GM21786 (cell line): ENCODE measurements at regions not wholly inside any gene's neighbourhood (a gene's known extent, or its start where the extent isn't known, plus 50 kb on each side); places are given as distances from the start of the nearest gene placed in this dataset.
"Not testable (repeated sequence)": the region's sequence is repeated elsewhere in the genome, so short reads cannot be mapped to it uniquely, and the experiment has no call there.

Experiments used
- ATAC-seq: cut with Tn5 transposase; IDR thresholded peaks from one replicate; pipeline ENCODE4 v1.9.1; 2021; ENCODE audit not compliant: unreplicated experiment

DNA sequence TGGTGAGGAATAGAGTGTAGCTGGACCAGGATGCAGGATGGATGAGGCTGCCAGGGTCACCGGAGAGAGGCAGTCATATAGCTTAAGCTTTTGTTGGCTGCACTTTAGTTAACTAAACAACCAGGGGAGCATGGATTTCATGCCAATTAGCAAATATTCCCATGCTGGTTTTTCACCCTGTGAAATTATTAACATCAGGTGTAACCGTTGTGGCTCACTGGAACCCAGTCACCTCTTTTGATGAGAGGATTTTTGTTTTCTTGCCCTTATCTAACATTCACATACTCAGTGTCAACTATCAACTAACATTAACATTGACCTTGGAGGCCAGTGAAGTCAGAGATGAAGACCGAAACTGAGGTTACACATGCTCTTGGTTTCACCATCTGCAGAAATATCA lies 97.2 kb upstream of the BASP1 start:
- ATAC-seq, result no peak

DNA sequence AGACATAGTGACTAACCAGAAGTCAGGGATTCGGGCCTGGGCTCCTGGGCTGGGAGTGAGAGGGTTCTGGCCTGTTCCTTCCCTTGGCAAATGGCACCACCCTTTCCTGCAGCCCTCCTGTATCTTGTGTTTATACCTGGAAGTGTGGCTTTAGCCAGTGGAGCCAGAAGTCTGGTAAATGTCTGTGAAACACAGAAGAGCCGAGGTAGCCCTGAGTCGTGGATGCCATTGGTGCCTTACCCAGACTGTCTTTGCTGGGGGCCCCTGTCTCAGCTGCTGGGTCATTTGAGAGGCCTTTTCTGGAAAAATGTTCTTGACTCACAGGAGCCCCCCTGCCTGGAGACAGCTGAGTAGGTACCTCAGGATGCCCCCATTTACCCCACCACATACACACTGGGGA lies 95.7 kb upstream of the BASP1 start:
- no peak for ATAC-seq

GRCh38 chr5:17123010-17123409 lies 94.4 kb upstream of the BASP1 start:
- ATAC-seq, result no peak

- not testable (repeated sequence) for ATAC-seq
These were observed 93.7 kb upstream of the BASP1 start for GRCh38 chr5:17123773-17124172.

GRCh38 chr5:17127743-17128231 lies 89.6 kb upstream of the BASP1 start:
- ATAC-seq, result no peak

DNA sequence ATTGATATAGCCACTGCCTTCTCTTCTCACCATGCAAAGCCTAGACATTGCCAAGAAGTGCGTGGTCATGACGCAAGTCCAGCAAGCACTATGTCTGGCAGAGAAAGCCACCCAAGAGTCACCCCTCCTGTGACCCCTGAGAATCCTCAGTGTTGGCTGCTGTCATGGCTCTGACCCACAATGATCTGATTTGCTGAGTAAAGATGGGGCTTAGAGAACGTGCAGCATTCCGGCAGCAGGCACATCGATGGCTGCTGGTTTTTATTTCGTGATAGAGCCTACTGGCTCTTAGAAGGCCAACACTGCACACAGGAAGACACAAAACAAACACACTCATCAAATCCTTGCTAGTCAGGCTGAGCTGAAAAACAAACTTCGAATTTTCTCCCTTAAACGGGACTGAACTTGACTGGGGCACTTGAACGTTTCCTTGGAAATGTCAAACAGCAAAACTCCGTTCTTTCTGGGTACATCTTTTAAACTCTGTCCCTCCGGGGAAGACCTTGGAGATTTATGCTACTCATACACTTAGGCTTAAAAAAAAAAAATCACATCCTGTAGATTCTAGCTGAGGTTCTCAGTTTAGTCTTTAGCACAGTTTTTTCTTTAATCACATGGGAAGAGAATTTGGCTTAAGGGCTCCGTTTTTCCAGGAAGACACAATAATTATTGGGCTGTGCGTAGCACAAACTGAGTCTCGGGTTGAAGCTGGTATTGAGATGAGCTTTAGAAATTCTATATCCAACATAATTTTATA lies 88.2 kb upstream of the BASP1 start:
- ATAC-seq, result no peak

DNA sequence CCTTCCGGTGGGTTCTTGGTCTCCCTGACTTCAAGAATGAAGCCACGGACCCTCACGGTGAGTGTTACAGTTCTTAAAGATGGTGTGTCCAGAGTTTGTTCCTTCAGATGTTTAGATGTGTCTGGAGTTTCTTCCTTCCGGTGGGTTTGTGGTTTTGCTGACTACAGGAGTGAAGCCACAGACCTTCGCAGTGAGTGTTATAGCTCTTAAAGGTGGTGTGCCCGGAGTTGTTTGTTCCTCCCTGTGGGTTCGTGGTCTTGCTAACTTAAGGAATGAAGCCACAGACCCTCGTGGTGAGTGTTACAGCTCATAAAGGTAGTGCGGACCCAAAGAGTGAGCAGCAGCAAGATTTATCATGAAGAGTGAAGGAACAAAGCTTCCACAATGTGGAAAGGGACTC lies 87.1 kb upstream of the BASP1 start:
- ATAC-seq, result not testable (repeated sequence)

- ATAC-seq, result no peak
These were observed 84.9 kb upstream of the BASP1 start for GRCh38 chr5:17132444-17133083.

GRCh38 chr5:17135050-17135449 lies 82.4 kb upstream of the BASP1 start:
- no peak for ATAC-seq

DNA sequence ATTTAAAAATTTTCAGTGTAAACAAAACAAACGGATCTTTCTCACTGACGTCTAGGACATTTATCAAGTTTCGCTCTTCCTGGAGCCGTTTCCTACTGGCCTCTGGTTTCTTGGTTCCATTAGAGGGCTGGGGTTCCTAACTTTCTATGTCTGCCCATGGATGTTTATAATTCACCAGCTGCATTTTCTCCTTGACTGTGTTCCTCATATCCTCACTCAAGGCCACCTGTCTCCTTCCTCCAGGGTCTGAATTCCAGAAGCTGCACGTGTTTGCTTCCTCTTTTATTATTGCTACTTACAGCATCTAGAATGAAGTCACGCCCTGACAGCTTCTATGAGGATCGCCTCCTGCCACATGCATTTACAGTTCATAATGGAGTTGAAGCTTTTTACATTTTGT lies 74.1 kb upstream of the BASP1 start:
- no peak for ATAC-seq

DNA sequence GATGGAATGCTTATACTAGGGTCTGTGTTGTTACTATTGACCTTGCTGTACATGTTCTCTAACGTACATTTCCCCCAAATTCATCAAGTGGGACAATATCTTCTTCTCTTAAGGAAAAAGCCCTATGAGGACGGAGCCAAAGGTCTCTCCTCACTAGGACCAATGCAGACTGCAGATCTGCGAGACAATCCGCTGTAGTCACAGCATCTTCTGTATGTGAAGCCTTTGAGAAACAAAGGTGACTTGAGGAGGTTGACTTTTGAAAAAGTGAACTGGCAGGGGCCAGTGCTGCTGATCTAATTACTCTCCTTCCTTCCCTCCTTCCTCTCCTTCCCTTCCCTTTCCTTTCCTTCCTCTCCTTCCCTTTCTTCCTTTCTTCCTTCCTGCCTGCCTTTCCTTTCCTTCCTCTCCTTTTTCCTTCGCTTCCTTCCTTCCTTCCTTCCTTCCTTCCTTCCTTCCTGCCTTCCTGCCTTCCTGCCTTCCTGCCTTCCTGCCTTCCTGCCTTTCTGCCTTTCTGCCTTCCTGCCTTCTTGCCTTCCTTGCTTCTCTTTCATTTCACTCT lies 71.1 kb upstream of the BASP1 start:
- no peak for ATAC-seq

- ATAC-seq, result no peak
These were observed 70.3 kb upstream of the BASP1 start for GRCh38 chr5:17147170-17147569.

DNA sequence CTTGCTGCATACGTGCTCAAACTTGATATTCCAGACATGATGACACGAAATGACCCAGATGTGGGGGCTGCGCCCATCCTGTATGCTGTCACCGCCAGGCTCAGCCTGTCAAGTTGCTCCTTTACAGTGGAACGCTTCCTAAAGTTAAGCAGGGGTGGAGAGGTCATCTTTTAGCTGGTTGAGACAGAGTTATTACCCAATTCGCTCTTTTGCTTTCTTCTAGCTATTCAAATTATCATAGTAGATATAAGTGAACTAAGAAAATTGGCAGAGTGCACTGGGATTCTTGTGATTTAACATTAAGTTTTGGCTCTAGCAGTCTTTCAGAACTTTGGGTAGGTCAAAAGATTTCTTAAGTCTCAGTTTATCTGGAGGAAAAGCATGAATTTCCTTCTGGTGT lies 69.8 kb upstream of the BASP1 start:
- no peak for ATAC-seq

DNA sequence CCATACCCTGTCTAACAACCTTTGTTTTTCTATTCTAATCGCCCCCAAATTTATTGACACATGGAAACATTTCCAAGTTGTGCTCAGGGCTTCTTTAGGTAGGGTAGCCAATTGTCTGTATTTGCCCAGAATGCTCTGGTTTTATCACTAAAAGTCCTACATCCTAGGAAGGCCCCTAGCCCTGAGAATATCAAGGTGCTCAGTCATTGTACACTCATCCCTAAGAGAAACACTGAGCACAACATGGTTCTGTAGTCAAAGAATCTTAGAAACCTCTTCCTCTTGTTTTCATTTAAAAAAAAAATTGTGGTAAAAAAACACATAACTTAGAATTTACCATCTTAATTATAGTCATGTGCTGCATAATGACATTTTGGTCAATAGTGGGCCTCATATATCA lies 69.0 kb upstream of the BASP1 start:
- no peak for ATAC-seq

DNA sequence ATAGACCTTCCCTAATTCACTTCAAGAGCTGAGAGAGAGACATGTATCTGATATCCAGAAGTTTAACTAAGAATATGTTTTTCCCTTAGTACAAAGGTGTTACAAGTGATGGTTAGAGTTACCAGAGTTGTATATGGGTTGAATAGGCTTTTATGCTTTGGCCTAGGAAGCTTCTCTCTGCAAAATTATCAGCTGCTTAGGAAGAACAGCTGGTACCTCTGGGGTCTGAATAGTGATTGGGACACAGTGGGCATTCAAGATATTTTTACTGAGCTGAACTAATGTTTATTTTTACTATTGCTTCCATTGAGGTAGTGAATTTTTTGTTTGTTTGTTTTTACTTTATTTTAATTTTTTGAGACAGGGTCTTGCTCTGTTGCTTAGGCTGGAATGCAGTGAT lies 67.6 kb upstream of the BASP1 start:
- ATAC-seq, result no peak

DNA sequence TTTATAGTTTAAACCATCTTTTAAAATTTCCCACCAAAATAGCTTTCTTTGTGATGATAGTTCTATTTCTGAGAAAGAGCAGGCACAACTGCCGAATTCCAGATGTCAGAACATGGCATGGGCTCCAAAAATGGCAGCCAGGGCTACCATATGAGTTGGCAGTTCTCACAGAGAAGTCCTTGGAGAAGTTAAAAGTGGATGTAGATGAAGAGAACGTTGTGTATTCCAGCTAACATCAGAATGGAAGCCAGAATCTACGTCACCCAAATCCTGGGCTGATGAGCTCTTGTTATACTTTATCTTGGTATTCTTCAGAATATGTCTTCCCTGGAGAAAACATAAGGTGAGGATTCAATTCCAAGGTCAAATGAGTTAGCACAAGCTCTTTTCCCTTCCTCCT lies 66.9 kb upstream of the BASP1 start:
- no peak for ATAC-seq

DNA sequence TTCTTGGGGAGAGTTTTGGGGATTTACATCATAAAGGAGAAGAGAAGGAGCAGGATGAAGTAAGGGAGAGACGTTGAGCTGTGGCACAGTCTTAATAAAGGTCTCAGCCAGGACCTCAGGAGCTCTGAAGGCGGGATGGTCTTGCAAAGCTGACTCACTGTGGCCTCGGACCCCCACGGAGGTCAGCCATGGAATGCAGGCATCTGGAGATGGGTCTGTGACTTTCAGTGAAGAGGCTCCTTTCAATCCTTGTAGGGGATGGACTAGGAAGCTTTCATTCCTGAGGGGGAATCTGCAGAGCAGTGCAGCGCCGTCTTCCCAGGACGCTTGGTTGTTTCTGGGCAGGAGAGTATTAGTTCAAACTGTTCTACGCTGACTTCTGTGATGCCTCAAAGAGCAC lies 65.7 kb upstream of the BASP1 start:
- no peak for ATAC-seq

GRCh38 chr5:17154211-17154996 lies 63.0 kb upstream of the BASP1 start:
- ATAC-seq, result no peak

DNA sequence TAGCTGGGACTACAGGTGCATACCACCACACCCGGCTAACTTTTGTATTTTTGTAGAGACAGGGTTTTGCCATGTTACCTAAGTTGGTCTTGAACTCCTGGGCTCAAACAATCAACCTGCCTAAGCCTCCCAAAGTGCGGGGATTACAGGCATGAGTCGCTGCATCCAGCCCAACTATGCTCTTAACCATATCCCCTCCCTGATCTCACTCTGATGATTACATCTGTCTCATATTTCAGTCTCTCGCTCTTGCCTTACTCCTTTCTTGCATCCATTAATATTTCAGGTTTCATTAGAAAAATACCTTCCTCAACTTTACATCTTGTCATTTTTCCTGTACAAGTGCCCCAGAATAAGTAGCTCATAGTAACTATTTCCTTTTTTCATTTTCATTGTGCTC lies 61.0 kb upstream of the BASP1 start:
- no peak for ATAC-seq

DNA sequence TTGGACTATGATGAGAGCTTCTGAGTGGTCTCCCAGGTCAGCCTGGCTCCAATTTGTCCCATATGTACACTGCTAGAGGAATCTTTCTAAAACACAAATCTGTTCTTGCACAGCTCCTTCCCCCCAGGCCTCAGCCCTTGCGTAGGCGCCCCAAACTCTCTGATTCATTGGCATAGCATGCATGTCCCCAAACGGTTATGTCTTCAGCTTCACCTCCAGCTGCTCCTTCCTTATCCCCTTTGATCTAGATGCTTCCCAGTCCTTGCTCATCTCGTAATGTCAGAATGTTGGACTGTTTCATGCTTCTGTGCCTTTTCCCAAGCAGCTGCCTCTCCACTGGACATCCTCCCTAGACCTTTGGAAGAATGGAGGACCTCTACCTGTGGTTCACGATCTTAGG lies 60.1 kb upstream of the BASP1 start:
- no peak for ATAC-seq

GRCh38 chr5:17157916-17158529 lies 59.4 kb upstream of the BASP1 start:
- no peak for ATAC-seq
